SU-DHL-6 (cell line): ENCODE measurements at regions not wholly inside any gene's neighbourhood (a gene's known extent, or its start where the extent isn't known, plus 50 kb on each side); places are given as distances from the start of the nearest gene placed in this dataset.

Source experiments
- CTCF ChIP-seq: fragments of 200-600 bp; sonication (generic); IDR thresholded peaks from one replicate; pipeline ENCODE4 v1.5.1; 2017; ENCODE audit warnings: antibody characterized with exemption, mild to moderate bottlenecking, low read length, moderate library complexity; ENCODE audit not compliant: insufficient read depth, poor library complexity, severe bottlenecking
- EZH2phosphoT487 ChIP-seq: fragments of 200-600 bp; sonication (generic), shearing (Covaris generic); conservative IDR thresholded peaks from 2 replicates; pipeline ENCODE4 v1.6.1; 2018; ENCODE audit warnings: mild to moderate bottlenecking, antibody characterized with exemption, low read length, moderate library complexity, mixed read lengths

- TF ChIP-seq CTCF (no peak), EZH2phosphoT487 (no peak)
Observed at GRCh38 chr12:82574191-82574590, 112.5 kb upstream of the TMTC2 start.
